H9 (cell line): ENCODE measurements at regions not wholly inside any gene's neighbourhood (a gene's known extent, or its start where the extent isn't known, plus 50 kb on each side); places are given as distances from the start of the nearest gene placed in this dataset.

Experiments used
- DNase-seq: peaks from one replicate; pipeline ENCODE4 v3.0.0-alpha.2; 2017
- H2AFZ ChIP-seq: one replicate; pipeline ENCODE4 v1.6.1; 2013; ENCODE audit warnings: mild to moderate bottlenecking, low read length, control low read depth, moderate library complexity
- H2AK5ac ChIP-seq: 2 replicates; pipeline ENCODE4 v1.6.1; 2013; ENCODE audit warnings: low read length, control low read depth, mixed read lengths; ENCODE audit not compliant: insufficient read length
- H2BK120ac ChIP-seq: one replicate; pipeline ENCODE4 v1.6.1; 2013; ENCODE audit warnings: low read depth, mild to moderate bottlenecking, low read length, control low read depth, inconsistent platforms; ENCODE audit not compliant: poor library complexity, severe bottlenecking
- H2BK12ac ChIP-seq: 2 replicates; pipeline ENCODE4 v1.6.1; 2013; ENCODE audit warnings: low read length, control low read depth, mixed read lengths, low read depth; ENCODE audit not compliant: insufficient read length
- H2BK15ac ChIP-seq: 2 replicates; pipeline ENCODE4 v1.6.1; 2013; ENCODE audit warnings: low read depth, low read length, control low read depth
- H2BK20ac ChIP-seq: one replicate; pipeline ENCODE4 v1.6.1; 2013; ENCODE audit warnings: low read depth, mild to moderate bottlenecking, low read length, control low read depth, inconsistent platforms; ENCODE audit not compliant: poor library complexity, severe bottlenecking
- H2BK5ac ChIP-seq: 2 replicates; pipeline ENCODE4 v1.6.1; 2013; ENCODE audit warnings: low read length, control low read depth, mixed read lengths; ENCODE audit not compliant: insufficient read length
- H3K14ac ChIP-seq: 2 replicates; pipeline ENCODE4 v1.6.1; 2013; ENCODE audit warnings: low read length, control low read depth; ENCODE audit not compliant: insufficient read depth
- H3K18ac ChIP-seq: 2 replicates; pipeline ENCODE4 v1.6.1; 2013; ENCODE audit warnings: low read depth, mild to moderate bottlenecking, mixed read lengths, low read length, control low read depth; ENCODE audit not compliant: insufficient read length
- H3K23ac ChIP-seq: 2 replicates; pipeline ENCODE4 v1.6.1; 2013; ENCODE audit warnings: low read length, control low read depth, mixed read lengths, low read depth; ENCODE audit not compliant: insufficient read length
- H3K23me2 ChIP-seq: 2 replicates; pipeline ENCODE4 v1.6.1; 2013; ENCODE audit warnings: low read depth, mild to moderate bottlenecking, mixed read lengths, low read length, control low read depth; ENCODE audit not compliant: insufficient read length, poor library complexity, severe bottlenecking
- H3K27ac ChIP-seq: 2 replicates; pipeline ENCODE4 v1.5.1; 2013; ENCODE audit warnings: low read length, control low read depth, mixed read lengths, low read depth; ENCODE audit not compliant: insufficient read length
- H3K27me3 ChIP-seq: 2 replicates; pipeline ENCODE4 v1.6.1; 2013; ENCODE audit warnings: low read length, control low read depth, inconsistent platforms; ENCODE audit not compliant: insufficient read depth
- H3K4ac ChIP-seq: 2 replicates; pipeline ENCODE4 v1.6.1; 2013; ENCODE audit warnings: low read depth, mild to moderate bottlenecking, control low read depth, inconsistent platforms, low read length, moderate library complexity
- H3K4me1 ChIP-seq: 2 replicates; pipeline ENCODE4 v1.6.1; 2013; ENCODE audit warnings: low read length, control low read depth, inconsistent platforms; ENCODE audit not compliant: insufficient read depth
- H3K4me2 ChIP-seq: 2 replicates; pipeline ENCODE4 v1.6.1; 2013; ENCODE audit warnings: low read length, control low read depth, mixed read lengths; ENCODE audit not compliant: insufficient read length, insufficient read depth
- H3K56ac ChIP-seq: 2 replicates; pipeline ENCODE4 v1.6.1; 2013; ENCODE audit warnings: low read depth, mild to moderate bottlenecking, mixed read lengths, low read length, control low read depth; ENCODE audit not compliant: insufficient read length
- H3K79me1 ChIP-seq: 2 replicates; pipeline ENCODE4 v1.6.1; 2013; ENCODE audit warnings: low read depth, mild to moderate bottlenecking, moderate library complexity, low read length, control low read depth, inconsistent platforms; ENCODE audit not compliant: insufficient read depth, poor library complexity, severe bottlenecking
- H3K79me2 ChIP-seq: 2 replicates; pipeline ENCODE4 v1.6.1; 2013; ENCODE audit warnings: low read length, control low read depth, inconsistent platforms; ENCODE audit not compliant: insufficient read depth
- H3K9ac ChIP-seq: 2 replicates; pipeline ENCODE4 v1.6.1; 2013; ENCODE audit warnings: low read length, control low read depth, mixed read lengths; ENCODE audit not compliant: insufficient read length; ENCODE audit errors: extremely low read depth
- H3K9me3 ChIP-seq: one replicate; pipeline ENCODE4 v1.6.1; 2013; ENCODE audit warnings: low read depth, low read length, inconsistent platforms; ENCODE audit not compliant: control insufficient read depth
- H3T11ph ChIP-seq: one replicate; pipeline ENCODE4 v1.6.1; 2013; ENCODE audit warnings: mild to moderate bottlenecking, low read length, control low read depth, inconsistent platforms
- H4K20me1 ChIP-seq: one replicate; pipeline ENCODE4 v1.6.1; 2013; ENCODE audit not compliant: control insufficient read depth, insufficient read length, insufficient read depth
- H4K5ac ChIP-seq: 2 replicates; pipeline ENCODE4 v1.6.1; 2013; ENCODE audit warnings: low read depth, mild to moderate bottlenecking, mixed read lengths, low read length, control low read depth; ENCODE audit not compliant: insufficient read length
- H4K8ac ChIP-seq: replicated peaks from 2 replicates; pipeline ENCODE4 v1.6.1; 2013; ENCODE audit warnings: low read length, control low read depth, mixed read lengths, low read depth; ENCODE audit not compliant: insufficient read length
- H4K91ac ChIP-seq: 2 replicates; pipeline ENCODE4 v1.6.1; 2013; ENCODE audit warnings: low read depth, mild to moderate bottlenecking, moderate library complexity, mixed read lengths, low read length, control low read depth; ENCODE audit not compliant: insufficient read length
- H3K27ac Mint-ChIP-seq, 3 experiments: 2 replicates in 2 of 3; 3 replicates in 1 of 3; pipeline ENCODE4 v1.8.0; 2020 to 2021; ENCODE audit warnings: mixed read lengths in 3 of 3, mild to moderate bottlenecking in 1 of 3, moderate library complexity in 1 of 3
- H3K27me3 Mint-ChIP-seq: 2 replicates; pipeline ENCODE4 v1.8.0; 2021; ENCODE audit warnings: low read depth, mild to moderate bottlenecking, moderate library complexity, mixed read lengths
- H3K36me3 Mint-ChIP-seq, 3 experiments: 2 replicates in 2 of 3; 3 replicates in 1 of 3; pipeline ENCODE4 v1.8.0; 2020 to 2021; ENCODE audit warnings: low read depth in 3 of 3, mixed read lengths in 3 of 3; ENCODE audit not compliant: insufficient read depth in 1 of 3
- H3K4me1 Mint-ChIP-seq, 2 experiments: 2 replicates each; pipeline ENCODE4 v1.8.0; 2020; ENCODE audit warnings: mixed read lengths in 2 of 2
- H3K4me3 Mint-ChIP-seq, 2 experiments: 2 replicates in 1 of 2; 3 replicates in 1 of 2; pipeline ENCODE4 v1.8.0; 2020 to 2021; ENCODE audit warnings: mild to moderate bottlenecking in 2 of 2, mixed read lengths in 2 of 2, moderate library complexity in 1 of 2
- H3K9me3 Mint-ChIP-seq, 2 experiments: 2 replicates in 1 of 2; 3 replicates in 1 of 2; pipeline ENCODE4 v1.8.0; 2020; ENCODE audit warnings: mild to moderate bottlenecking in 2 of 2, mixed read lengths in 2 of 2, moderate library complexity in 1 of 2
- CTCF ChIP-seq: fragments of 200-600 bp; sonication (generic); conservative IDR thresholded peaks from 3 replicates; pipeline ENCODE4 v1.8.0; 2021; ENCODE audit warnings: antibody characterized with exemption, mild to moderate bottlenecking
- WGBS: extraction: QIAGEN DNeasy Blood & Tissue Kit; methylation state at CpG from one replicate; pipeline ENCODE4 v1.1.7; 2013; ENCODE audit warnings: missing lambda C conversion rate, low lambda C conversion rate, mixed read lengths; ENCODE audit not compliant: insufficient read length; ENCODE audit errors: extremely low coverage; 5-methylcytosine and 5-hydroxymethylcytosine counted together

- no peaks in the 10 kb centered on the region for H3K9me3 Mint-ChIP-seq
- TF ChIP-seq CTCF, result no peak
- H2AFZ ChIP-seq, result no peak overlapping the region
Measured at GRCh38 chr14:75226755-75227544, 50.5 kb upstream of the TMED10 start.

More at GRCh38 chr14:75226755-75227544, 50.5 kb upstream of the TMED10 start:
- Histone ChIP-seq H3K9ac (no peak overlapping the region), H3K4ac (no peak overlapping the region), H3T11ph (no peak overlapping the region), H3K23ac (no peak overlapping the region), H4K20me1 (no peaks in the 10 kb centered on the region), H3K18ac (no peak overlapping the region), H3K79me2 (no peaks in the 10 kb centered on the region), H2BK15ac (no peak overlapping the region), H4K91ac (no peak overlapping the region), H3K27me3 (no peaks in the 10 kb centered on the region), H3K4me2 (no peak overlapping the region), H2BK20ac (no peak overlapping the region), H3K9me3 (no peaks in the 10 kb centered on the region), H3K79me1 (no peaks in the 10 kb centered on the region), H4K8ac (no peak overlapping the region), H3K23me2 (no peaks in the 10 kb centered on the region), H3K56ac (no peak overlapping the region), H2AK5ac (no peak overlapping the region), H3K14ac (0 out of 2 replicates have a peak overlapping the region, but pooled peaks have one; percentile 13), H2BK120ac (no peak overlapping the region), H3K27ac (no peak overlapping the region), H2BK12ac (no peak overlapping the region), H4K5ac (no peak overlapping the region), H2BK5ac (no peak overlapping the region), H3K4me1 (peaks cover 10% of the 10 kb centered on the region; the same call in 1 of the 2 replicates)
- H3K27me3 Mint-ChIP-seq, result no peaks in the 10 kb centered on the region
- no CpG with 5 or more reads among the region's 6 CpGs for WGBS
- no peak overlapping the region for H3K4me3 Mint-ChIP-seq
- no peaks in the 10 kb centered on the region for H3K36me3 Mint-ChIP-seq
- no peak overlapping the region; a peak in 1 of 7 replicates for H3K27ac Mint-ChIP-seq
- no peak for DNase-seq
- H3K4me1 Mint-ChIP-seq, result peaks cover 35 to 41% of the 10 kb centered on the region in 2 experiments
